A549 (cell line): ENCODE measurements at regions not wholly inside any gene's neighbourhood (a gene's known extent, or its start where the extent isn't known, plus 50 kb on each side); places are given as distances from the start of the nearest gene placed in this dataset.

Experiments used
- ATAC-seq, 2 experiments: fragments of 200-7000 bp in 1 of 2; fragments of >200 bp in 1 of 2; cut with Nextera tagmentation in 1 of 2; cut with Tn5 transposase in 1 of 2; 3 replicates each; pipeline versions ENCODE4 v1.8.0 to v1.9.1; 2018 to 2020; ENCODE audit warnings: mild to moderate bottlenecking in 1 of 2, moderate library complexity in 1 of 2
- CTCF ChIA-PET: fragments of 300-600 bp; sonication (Branson Sonifier 250); formaldehyde crosslinking; extraction: SDS; loops from one replicate; lab custom pipeline; 2021; ENCODE audit warnings: antibody characterized with exemption, inconsistent platforms; lab: Yijun Ruan, JAX
- POLR2A ChIA-PET: fragments of 350-600 bp; formaldehyde crosslinking; extraction: SDS; loops from one replicate; lab custom pipeline; 2021; ENCODE audit warnings: antibody characterized with exemption, inconsistent platforms; lab: Yijun Ruan, JAX
- DNase-seq, 2 experiments: peaks; one replicate each; pipeline versions ENCODE4 v3.0.0 to v3.0.0-alpha.2; 2011 to 2016; ENCODE audit warnings: low read depth in 1 of 2, low spot score in 1 of 2
- FAIRE-seq: peaks from 2 replicates; lab custom pipeline; 2011; peaks lifted over from hg19 to GRCh38; lab: Jason Lieb, UNC
- H3K27ac ChIP-seq, 2 experiments: fragments of >200 bp; sonication (Bioruptor Twin); formaldehyde crosslinking; 3 replicates each; pipeline ENCODE4 v1.5.1; 2016 to 2017
- H3K4me1 ChIP-seq: fragments of >200 bp; sonication (Bioruptor Twin); formaldehyde crosslinking; 3 replicates; pipeline ENCODE4 v1.6.1; 2016
- H3K4me2 ChIP-seq: fragments of >200 bp; sonication (Bioruptor Twin); formaldehyde crosslinking; 3 replicates; pipeline ENCODE4 v1.6.1; 2016
- H3K4me3 ChIP-seq: fragments of >200 bp; sonication (Bioruptor Twin); formaldehyde crosslinking; 3 replicates; pipeline ENCODE4 v1.5.1; 2016
- H3K9me3 ChIP-seq: fragments of >200 bp; sonication (Bioruptor Twin); formaldehyde crosslinking; 3 replicates; pipeline ENCODE4 v1.6.1; 2016
- BHLHE40 ChIP-seq: IDR thresholded peaks from 2 replicates; pipeline ENCODE4 v1.6.1; 2012; ENCODE audit warnings: low read depth, low read length, inconsistent platforms
- CBX2 ChIP-seq: fragments of 200-600 bp; sonication (generic); IDR thresholded peaks from 2 replicates; pipeline ENCODE4 v1.6.1; 2016; ENCODE audit warnings: low read depth, mild to moderate bottlenecking, borderline replicate concordance
- CBX8 ChIP-seq: fragments of 200-600 bp; sonication (generic); IDR thresholded peaks from 2 replicates; pipeline ENCODE4 v1.6.1; 2016
- CEBPB ChIP-seq, 2 experiments: fragments of >200 bp in 1 of 2; sonication (Bioruptor Twin) in 1 of 2; formaldehyde crosslinking in 1 of 2; IDR thresholded peaks; 2 replicates each; pipeline ENCODE4 v1.6.1; 2012 to 2016
- CHD2 ChIP-seq: fragments of 150-350 bp; IDR thresholded peaks from 2 replicates; pipeline ENCODE4 v1.6.1; 2014; ENCODE audit warnings: low read length; ENCODE audit not compliant: partially characterized antibody
- HOXA7 ChIP-seq: fragments of 250-450 bp; sonication (Bioruptor Pico); IDR thresholded peaks from 2 replicates; pipeline ENCODE4 v1.5.0; 2020; ENCODE audit warnings: mild to moderate bottlenecking, moderate library complexity
- JUN ChIP-seq, 2 experiments: fragments of >200 bp; sonication (Bioruptor Twin); formaldehyde crosslinking; IDR thresholded peaks; 2 replicates in 1 of 2; 3 replicates in 1 of 2; pipeline ENCODE4 v1.6.1; 2016 to 2017
- KDM1A ChIP-seq: fragments of 200-600 bp; sonication (generic); IDR thresholded peaks from 2 replicates; pipeline ENCODE4 v1.6.1; 2016; ENCODE audit warnings: low read depth, mild to moderate bottlenecking
- MAFK ChIP-seq: fragments of 450-650 bp; IDR thresholded peaks from 2 replicates; pipeline ENCODE4 v1.6.1; 2014; ENCODE audit not compliant: partially characterized antibody
- NFE2L2 ChIP-seq: fragments of 150-350 bp; conservative IDR thresholded peaks from 2 replicates; pipeline ENCODE4 v1.6.1; 2014; ENCODE audit warnings: low read length
- RARB ChIP-seq: fragments of 250-450 bp; sonication (Bioruptor Pico); IDR thresholded peaks from 2 replicates; pipeline ENCODE4 v1.8.0; 2021; ENCODE audit warnings: mild to moderate bottlenecking, moderate library complexity
- REST ChIP-seq: fragments of 200-600 bp; sonication (generic); IDR thresholded peaks from 2 replicates; pipeline ENCODE4 v1.6.1; 2016; ENCODE audit warnings: antibody characterized with exemption, mild to moderate bottlenecking, moderate library complexity
- RNF2 ChIP-seq: fragments of 200-600 bp; sonication (generic); IDR thresholded peaks from 2 replicates; pipeline ENCODE4 v1.6.1; 2016; ENCODE audit warnings: low read depth, mild to moderate bottlenecking, antibody characterized with exemption, moderate library complexity, borderline replicate concordance
- ZFP36 ChIP-seq: fragments of 450-650 bp; IDR thresholded peaks from 2 replicates; pipeline ENCODE4 v1.6.1; 2014; ENCODE audit warnings: borderline replicate concordance; ENCODE audit not compliant: partially characterized antibody
- ZNF302 ChIP-seq: fragments of 250-450 bp; sonication (Bioruptor Pico); IDR thresholded peaks from 2 replicates; pipeline ENCODE4 v1.9.0; 2021; ENCODE audit warnings: inconsistent platforms, mild to moderate bottlenecking, moderate library complexity
- WGBS: methylation state at CpG from one replicate; pipeline ENCODE4 v1.1.6; 2017; ENCODE audit errors: missing lambda C conversion rate; 5-methylcytosine and 5-hydroxymethylcytosine counted together
- TF ChIP-seq, protein P1 (sequence below): fragments of >200 bp; sonication (Bioruptor Twin); formaldehyde crosslinking; IDR thresholded peaks from 3 replicates; pipeline ENCODE4 v1.5.1; 2016
- TF ChIP-seq, protein P2 (sequence below): fragments of 450-650 bp; IDR thresholded peaks from 2 replicates; pipeline ENCODE4 v1.6.1; 2014; ENCODE audit warnings: antibody characterized with exemption
- TF ChIP-seq, protein P3 (sequence below): fragments of 250-450 bp; sonication (Bioruptor Pico); IDR thresholded peaks from 2 replicates; pipeline ENCODE4 v1.5.0; 2021; ENCODE audit warnings: mild to moderate bottlenecking, moderate library complexity, borderline replicate concordance
- TF ChIP-seq, protein P4 (sequence below): fragments of 150-350 bp; IDR thresholded peaks from 2 replicates; pipeline ENCODE4 v1.6.1; 2014; ENCODE audit warnings: low read depth, mild to moderate bottlenecking, low read length

DNA sequence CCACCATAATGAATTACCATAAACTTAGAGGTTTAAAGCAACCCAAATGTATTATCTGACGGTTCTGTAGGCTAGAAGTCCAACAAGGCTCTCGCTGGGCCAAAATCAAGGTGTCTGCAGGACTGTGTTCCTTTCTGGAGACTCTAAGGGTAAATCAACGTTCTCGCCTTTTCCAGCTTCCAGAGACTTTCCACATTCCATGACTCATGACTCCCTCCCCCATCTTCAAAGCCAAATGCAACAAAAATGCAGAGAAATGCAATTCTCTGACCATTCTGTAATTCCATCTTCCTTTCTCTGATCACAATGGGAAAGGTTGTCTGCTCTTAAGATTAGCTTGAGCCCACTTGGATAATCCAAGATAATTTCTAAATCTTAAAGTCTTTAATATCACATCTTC is 287.1 kb downstream of the LTN1 start:
- ATAC-seq (no peak), FAIRE-seq (no peak), DNase-seq (no peak)
- Histone ChIP-seq H3K27ac (no peak overlapping the region), H3K9me3 (no peaks in the 10 kb centered on the region), H3K4me3 (no peak overlapping the region), H3K4me2 (no peak overlapping the region), H3K4me1 (no peaks in the 10 kb centered on the region)
- 12% methylated on average over 4 of the region's 4 CpGs for WGBS
- ChIA-PET CTCF (no interaction called here), POLR2A (no interaction called here)
- no peak for TF ChIP-seq RNF2
- TF ChIP-seq CEBPB (IDR thresholded peaks at IDR 0.05), result no peak
- TF ChIP-seq, protein P1, sequence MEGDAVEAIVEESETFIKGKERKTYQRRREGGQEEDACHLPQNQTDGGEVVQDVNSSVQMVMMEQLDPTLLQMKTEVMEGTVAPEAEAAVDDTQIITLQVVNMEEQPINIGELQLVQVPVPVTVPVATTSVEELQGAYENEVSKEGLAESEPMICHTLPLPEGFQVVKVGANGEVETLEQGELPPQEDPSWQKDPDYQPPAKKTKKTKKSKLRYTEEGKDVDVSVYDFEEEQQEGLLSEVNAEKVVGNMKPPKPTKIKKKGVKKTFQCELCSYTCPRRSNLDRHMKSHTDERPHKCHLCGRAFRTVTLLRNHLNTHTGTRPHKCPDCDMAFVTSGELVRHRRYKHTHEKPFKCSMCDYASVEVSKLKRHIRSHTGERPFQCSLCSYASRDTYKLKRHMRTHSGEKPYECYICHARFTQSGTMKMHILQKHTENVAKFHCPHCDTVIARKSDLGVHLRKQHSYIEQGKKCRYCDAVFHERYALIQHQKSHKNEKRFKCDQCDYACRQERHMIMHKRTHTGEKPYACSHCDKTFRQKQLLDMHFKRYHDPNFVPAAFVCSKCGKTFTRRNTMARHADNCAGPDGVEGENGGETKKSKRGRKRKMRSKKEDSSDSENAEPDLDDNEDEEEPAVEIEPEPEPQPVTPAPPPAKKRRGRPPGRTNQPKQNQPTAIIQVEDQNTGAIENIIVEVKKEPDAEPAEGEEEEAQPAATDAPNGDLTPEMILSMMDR, result no peak
- TF ChIP-seq NFE2L2, result no peak
- no peak for TF ChIP-seq JUN (IDR thresholded peaks at IDR 0.05)
- TF ChIP-seq CHD2, result no peak
- TF ChIP-seq, protein P2, sequence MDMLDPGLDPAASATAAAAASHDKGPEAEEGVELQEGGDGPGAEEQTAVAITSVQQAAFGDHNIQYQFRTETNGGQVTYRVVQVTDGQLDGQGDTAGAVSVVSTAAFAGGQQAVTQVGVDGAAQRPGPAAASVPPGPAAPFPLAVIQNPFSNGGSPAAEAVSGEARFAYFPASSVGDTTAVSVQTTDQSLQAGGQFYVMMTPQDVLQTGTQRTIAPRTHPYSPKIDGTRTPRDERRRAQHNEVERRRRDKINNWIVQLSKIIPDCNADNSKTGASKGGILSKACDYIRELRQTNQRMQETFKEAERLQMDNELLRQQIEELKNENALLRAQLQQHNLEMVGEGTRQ, result no peak
- TF ChIP-seq, protein P3, sequence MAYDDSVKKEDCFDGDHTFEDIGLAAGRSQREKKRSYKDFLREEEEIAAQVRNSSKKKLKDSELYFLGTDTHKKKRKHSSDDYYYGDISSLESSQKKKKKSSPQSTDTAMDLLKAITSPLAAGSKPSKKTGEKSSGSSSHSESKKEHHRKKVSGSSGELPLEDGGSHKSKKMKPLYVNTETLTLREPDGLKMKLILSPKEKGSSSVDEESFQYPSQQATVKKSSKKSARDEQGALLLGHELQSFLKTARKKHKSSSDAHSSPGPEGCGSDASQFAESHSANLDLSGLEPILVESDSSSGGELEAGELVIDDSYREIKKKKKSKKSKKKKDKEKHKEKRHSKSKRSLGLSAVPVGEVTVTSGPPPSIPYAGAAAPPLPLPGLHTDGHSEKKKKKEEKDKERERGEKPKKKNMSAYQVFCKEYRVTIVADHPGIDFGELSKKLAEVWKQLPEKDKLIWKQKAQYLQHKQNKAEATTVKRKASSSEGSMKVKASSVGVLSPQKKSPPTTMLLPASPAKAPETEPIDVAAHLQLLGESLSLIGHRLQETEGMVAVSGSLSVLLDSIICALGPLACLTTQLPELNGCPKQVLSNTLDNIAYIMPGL (CRISPR knock-in tag), result no peak
- no peak for TF ChIP-seq REST
- no peak for TF ChIP-seq CBX2
- TF ChIP-seq, protein P4, sequence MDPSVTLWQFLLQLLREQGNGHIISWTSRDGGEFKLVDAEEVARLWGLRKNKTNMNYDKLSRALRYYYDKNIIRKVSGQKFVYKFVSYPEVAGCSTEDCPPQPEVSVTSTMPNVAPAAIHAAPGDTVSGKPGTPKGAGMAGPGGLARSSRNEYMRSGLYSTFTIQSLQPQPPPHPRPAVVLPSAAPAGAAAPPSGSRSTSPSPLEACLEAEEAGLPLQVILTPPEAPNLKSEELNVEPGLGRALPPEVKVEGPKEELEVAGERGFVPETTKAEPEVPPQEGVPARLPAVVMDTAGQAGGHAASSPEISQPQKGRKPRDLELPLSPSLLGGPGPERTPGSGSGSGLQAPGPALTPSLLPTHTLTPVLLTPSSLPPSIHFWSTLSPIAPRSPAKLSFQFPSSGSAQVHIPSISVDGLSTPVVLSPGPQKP, result no peak
- TF ChIP-seq CBX8, result no peak
- TF ChIP-seq MAFK, result no peak
- no peak for TF ChIP-seq RARB (CRISPR knock-in tag)
- TF ChIP-seq ZFP36, result no peak
- no peak for TF ChIP-seq KDM1A
- TF ChIP-seq HOXA7, result no peak
- TF ChIP-seq BHLHE40, result no peak
- TF ChIP-seq ZNF302 (CRISPR knock-in tag), result no peak
- TF ChIP-seq, all 56 proteins: peak for 0
